Peyer's patch (tissue), 4 donors: ENCODE measurements at regions not wholly inside any gene's neighbourhood (a gene's known extent, or its start where the extent isn't known, plus 50 kb on each side); places are given as distances from the start of the nearest gene placed in this dataset.

ENCODE experiments used
- POLR2A ChIP-seq, 2 donors: fragments of 450-650 bp; IDR thresholded peaks; one replicate each; pipeline ENCODE4 v1.5.1; 2017; ENCODE audit warnings: antibody characterized with exemption in 2 of 2, mild to moderate bottlenecking in 2 of 2, moderate library complexity in 2 of 2
- TF ChIP-seq, protein P1 (sequence below), 6 experiments: fragments of 450-650 bp in 4 of 6; fragments of 200-600 bp in 2 of 6; sonication (generic) in 1 of 6; IDR thresholded peaks; one replicate each; pipeline ENCODE4 v1.5.1; 2017 to 2019; ENCODE audit warnings: antibody characterized with exemption in 6 of 6, mild to moderate bottlenecking in 3 of 6, moderate library complexity in 1 of 6

DNA sequence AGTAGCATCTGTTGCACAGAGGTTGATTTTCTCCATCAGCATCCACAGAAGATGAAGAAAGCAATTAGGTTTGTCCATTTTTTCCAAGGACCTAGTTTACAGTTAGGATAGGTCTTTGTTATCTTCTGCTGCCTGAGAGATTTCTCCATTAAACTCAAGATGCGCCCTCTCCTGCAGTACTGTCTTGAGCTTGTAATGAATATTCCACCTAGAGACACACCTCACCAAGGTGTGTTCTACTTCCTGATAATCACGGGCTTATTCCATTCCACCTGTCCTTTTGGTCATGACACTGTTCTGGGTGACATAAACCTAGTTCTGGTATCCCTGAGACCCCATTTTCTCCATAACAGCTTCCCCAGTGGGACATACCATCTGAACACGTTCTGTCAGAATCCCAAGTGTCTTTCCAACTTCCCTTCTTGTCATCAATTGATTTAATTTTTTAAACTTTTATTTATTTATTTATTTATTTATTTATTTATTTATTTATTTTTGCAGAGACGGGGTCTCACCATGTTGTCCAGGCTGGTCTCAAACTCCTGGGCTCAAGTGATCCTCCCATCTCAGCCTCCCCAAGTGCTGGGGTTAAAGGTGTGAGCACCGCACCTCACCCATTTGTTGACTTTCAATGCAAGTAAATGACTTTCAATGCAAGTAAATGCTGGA is 75.6 kb upstream of the HS3ST5 start:
- no peak for TF ChIP-seq POLR2A (IDR thresholded peaks at IDR 0.05)
- TF ChIP-seq, protein P1, sequence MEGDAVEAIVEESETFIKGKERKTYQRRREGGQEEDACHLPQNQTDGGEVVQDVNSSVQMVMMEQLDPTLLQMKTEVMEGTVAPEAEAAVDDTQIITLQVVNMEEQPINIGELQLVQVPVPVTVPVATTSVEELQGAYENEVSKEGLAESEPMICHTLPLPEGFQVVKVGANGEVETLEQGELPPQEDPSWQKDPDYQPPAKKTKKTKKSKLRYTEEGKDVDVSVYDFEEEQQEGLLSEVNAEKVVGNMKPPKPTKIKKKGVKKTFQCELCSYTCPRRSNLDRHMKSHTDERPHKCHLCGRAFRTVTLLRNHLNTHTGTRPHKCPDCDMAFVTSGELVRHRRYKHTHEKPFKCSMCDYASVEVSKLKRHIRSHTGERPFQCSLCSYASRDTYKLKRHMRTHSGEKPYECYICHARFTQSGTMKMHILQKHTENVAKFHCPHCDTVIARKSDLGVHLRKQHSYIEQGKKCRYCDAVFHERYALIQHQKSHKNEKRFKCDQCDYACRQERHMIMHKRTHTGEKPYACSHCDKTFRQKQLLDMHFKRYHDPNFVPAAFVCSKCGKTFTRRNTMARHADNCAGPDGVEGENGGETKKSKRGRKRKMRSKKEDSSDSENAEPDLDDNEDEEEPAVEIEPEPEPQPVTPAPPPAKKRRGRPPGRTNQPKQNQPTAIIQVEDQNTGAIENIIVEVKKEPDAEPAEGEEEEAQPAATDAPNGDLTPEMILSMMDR (IDR thresholded peaks at IDR 0.05): no peak
